ENCODE measurements at regions not wholly inside any gene's neighbourhood (a gene's known extent, or its start where the extent isn't known, plus 50 kb on each side); places are given as distances from the start of the nearest gene placed in this dataset.

DNA sequence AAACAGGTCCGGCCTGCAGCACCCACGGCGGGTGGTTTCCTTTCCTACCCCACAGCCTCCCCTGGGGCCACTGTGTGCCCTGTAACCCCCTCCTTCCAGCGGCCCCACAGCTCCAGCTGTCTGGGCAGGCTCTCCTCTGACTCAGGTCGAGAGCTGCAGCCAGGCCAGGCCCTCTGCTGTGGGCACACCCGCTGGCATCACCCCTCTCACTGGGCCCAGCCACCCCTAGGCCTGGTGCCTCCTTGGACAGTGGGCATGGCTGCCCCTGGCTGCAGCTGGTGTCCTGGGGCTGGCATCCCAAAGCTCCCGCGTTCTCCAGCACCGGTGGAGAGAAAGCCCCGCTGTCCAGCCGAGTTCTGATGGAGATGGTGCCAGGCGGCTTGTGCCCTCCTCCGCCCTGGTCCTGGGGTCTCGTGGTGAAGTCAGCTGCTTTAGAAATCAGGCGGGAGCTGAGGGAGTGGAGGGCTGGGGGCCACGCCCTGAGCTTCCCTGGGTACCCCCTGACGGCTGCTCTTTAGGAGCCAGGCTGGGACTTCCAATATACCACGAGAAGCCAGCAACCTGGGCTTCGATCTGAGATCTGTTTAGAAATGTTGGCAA, 114.9 kb downstream of the KIF26A start:
- Mint-ChIP-seq H3K27ac (peak overlapping the region in 1 of 10 donors; percentile 15), H3K9me3 (no peaks in the 10 kb centered on the region), H3K4me3 (no peak overlapping the region), H3K27me3 (peaks cover 18 to 38% (median 22%) of the 10 kb centered on the region in 5 donors), H3K36me3 (no peaks in the 10 kb centered on the region), H3K4me1 (peaks cover 0 to 2% (median 0%) of the 10 kb centered on the region in 4 donors)
- ATAC-seq (no peak), DNase-seq (peak in 1 of 10 donors; percentile 15)
- POLR2A ChIA-PET = no interaction called here

GRCh38 chr14:104253901-104254353, 115.5 kb downstream of the KIF26A start:
- POLR2A ChIA-PET = no interaction called here
- DNase-seq = no peak
- H3K4me1 Mint-ChIP-seq = peaks cover 0 to 2% (median 0%) of the 10 kb centered on the region in 4 donors
- ATAC-seq = no peak
- no peak overlapping the region for H3K27ac Mint-ChIP-seq
- no peak overlapping the region for H3K4me3 Mint-ChIP-seq
- H3K27me3 Mint-ChIP-seq = peaks cover 19 to 40% (median 24%) of the 10 kb centered on the region in 5 donors
- no peaks in the 10 kb centered on the region for H3K36me3 Mint-ChIP-seq
- H3K9me3 Mint-ChIP-seq = peaks cover 0 to under 1% (median 0%) of the 10 kb centered on the region in 9 donors

DNA sequence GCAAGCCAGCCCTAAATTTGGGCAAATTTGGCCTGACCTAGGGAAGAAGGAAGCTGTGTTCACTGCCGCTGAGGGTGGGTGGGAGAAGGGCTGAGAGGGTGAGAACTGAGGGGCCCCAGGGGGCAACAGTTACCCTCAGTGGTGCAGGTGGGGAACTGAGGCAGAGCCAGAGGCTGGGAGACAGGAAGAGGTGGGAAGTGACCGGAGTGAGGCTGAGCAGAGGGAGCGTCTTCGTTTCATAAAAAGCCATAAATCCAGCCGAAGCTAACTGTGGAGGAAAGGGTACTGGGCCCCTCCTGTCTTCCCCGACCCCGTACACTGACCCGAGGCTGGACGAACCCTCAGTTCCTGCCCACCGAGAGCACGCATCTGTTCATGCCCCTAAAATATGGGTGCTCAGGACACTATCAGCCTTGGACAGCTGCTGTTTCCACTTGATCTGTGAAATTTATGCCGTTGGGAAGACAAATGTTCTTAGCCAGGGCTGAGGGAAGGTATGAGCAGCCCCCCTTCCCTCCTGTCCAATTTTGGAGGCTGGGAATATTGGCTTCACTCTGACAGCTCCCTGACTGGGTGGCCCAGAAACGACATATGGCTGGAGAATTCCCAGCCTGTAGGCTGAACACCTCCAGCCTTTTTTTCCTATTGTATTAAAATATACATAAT, 116.5 kb downstream of the KIF26A start:
- H3K27ac Mint-ChIP-seq = peak overlapping the region in 1 of 10 donors; percentile 24
- no peak for DNase-seq
- peaks cover 0 to 6% (median 0%) of the 10 kb centered on the region in 3 donors for H3K36me3 Mint-ChIP-seq
- no peak for ATAC-seq
- POLR2A ChIA-PET = no interaction called here
- H3K27me3 Mint-ChIP-seq = peaks cover 19 to 40% (median 28%) of the 10 kb centered on the region in 5 donors
- H3K4me3 Mint-ChIP-seq = no peak overlapping the region
- peaks cover 0 to 2% (median 0%) of the 10 kb centered on the region in 4 donors for H3K4me1 Mint-ChIP-seq
- peaks cover 0 to 9% (median 0%) of the 10 kb centered on the region in 9 donors for H3K9me3 Mint-ChIP-seq

DNA sequence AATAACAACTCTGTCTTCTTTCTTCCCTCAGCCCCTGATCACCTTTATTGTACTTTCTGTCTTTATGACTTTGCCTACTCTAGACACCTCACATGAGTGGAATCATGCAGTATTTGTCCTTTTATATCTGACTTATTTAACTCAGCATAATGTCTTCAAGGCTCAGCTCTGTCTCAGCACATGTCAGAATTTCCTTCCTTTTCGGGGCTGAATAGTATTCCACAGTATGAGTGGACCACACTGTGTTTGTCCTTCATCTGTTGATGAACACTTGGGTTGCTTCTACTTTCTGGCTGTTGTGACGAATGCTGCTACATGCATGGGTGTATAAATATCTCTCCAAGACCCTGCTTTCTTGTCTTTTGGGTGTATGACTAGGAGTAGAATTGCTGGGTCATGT, 117.6 kb downstream of the KIF26A start:
- Mint-ChIP-seq H3K9me3 (peaks cover 0 to 20% (median 7%) of the 10 kb centered on the region in 9 donors), H3K4me3 (no peak overlapping the region), H3K27ac (no peak overlapping the region), H3K4me1 (peaks cover 0 to 2% (median 0%) of the 10 kb centered on the region in 4 donors), H3K27me3 (peaks cover 19 to 40% (median 31%) of the 10 kb centered on the region in 5 donors), H3K36me3 (peaks cover 0 to 10% (median 6%) of the 10 kb centered on the region in 3 donors)
- ATAC-seq (no peak), DNase-seq (no peak)
- POLR2A ChIA-PET = no interaction called here

- no peak for ATAC-seq
- Mint-ChIP-seq H3K27me3 (peaks cover 5 to 17% (median 13%) of the 10 kb centered on the region in 5 donors), H3K4me1 (peaks cover 0 to 6% (median 2%) of the 10 kb centered on the region in 4 donors), H3K36me3 (peaks cover 0 to 16% (median 8%) of the 10 kb centered on the region in 3 donors), H3K27ac (no peak overlapping the region), H3K4me3 (peak overlapping the region in 1 of 10 donors; percentile 38), H3K9me3 (peaks cover 0 to 30% (median 10%) of the 10 kb centered on the region in 9 donors)
- peak in 2 of 10 donors; percentile 14 to 60 for DNase-seq
- POLR2A ChIA-PET = no interaction called here
Observed at GRCh38 chr14:104262515-104263514, 124.4 kb downstream of the KIF26A start.

DNA sequence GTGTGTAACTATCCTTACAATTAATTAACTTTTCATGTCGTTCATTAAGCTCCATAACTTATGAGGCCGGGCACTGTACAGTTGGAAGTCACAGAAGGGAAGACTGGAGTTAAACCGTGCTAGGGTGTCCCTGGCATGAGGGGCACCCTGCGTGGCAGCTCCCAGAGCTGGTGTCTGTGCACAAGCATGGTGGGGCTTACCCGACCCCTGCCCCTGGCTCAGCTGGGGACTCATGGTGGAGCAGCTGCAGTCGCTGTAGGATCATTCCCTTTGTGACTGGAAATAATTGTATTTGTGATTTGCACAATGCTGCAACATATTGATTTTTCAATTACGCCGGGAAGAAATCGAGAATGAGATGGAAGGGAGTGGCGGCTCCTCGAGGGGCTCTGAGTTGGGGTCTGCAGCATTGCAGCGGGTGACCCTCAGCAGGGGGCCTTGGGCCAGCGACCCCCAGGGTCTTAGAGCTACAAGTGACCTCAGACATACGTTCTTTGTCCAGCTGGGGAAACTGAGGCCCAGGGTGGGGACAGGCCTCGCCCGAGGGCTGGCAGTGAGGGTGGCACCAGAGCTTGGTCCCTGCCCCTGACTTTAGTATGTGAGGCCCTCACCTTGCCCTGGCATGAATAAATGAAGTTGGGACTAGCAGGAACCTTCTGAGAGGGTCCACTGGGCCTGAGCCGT, 125.4 kb downstream of the KIF26A start:
- Mint-ChIP-seq H3K4me3 (no peak overlapping the region), H3K27me3 (peaks cover 0 to 12% (median 7%) of the 10 kb centered on the region in 5 donors), H3K27ac (no peak overlapping the region), H3K36me3 (peaks cover 0 to 16% (median 8%) of the 10 kb centered on the region in 3 donors), H3K9me3 (peaks cover 0 to 30% (median 10%) of the 10 kb centered on the region in 9 donors), H3K4me1 (peaks cover 0 to 10% (median 4%) of the 10 kb centered on the region in 4 donors)
- DNase-seq (no peak), ATAC-seq (no peak)
- POLR2A ChIA-PET = no interaction called here

DNA sequence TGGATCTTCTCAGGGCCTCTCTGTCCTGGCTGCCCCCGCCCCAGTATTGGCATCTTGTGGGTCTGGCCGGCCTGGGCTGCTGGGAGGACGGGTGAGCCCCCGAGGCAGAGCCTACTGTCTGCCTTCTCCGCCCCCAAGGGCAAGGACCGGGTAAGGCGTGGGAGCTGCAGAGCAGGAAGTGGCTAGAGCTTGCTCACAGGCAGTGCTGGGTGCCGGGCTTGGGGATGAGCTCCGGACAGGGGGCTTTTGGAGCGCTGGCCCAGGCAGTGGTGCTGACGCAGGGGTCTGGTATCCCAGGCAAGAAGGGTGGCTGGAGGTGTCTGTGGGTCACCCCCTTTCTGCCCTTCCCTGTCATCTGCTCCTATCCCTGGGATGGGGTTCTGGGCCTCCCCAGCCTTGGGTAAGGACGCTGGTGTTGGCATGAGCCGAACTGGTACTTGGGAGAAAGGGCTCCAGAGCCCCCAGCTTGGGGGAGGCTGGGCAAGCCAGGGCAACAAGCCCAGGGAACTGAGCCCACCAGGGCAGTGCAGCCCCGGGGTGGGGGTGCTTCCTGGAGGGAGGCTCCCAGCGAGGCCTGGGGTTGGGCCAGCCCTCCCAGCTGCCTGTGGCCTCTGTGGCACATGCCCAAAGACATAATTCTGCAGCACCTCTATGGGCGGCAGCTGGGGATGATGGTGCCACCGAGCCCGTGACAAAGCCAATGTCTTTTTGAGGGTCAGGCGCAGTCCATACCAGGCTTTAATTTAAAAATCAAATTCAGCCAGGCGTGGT, 126.3 kb downstream of the KIF26A start:
- peaks cover 0 to 21% (median 10%) of the 10 kb centered on the region in 9 donors for H3K9me3 Mint-ChIP-seq
- DNase-seq (peak in 2 of 10 donors; percentile 16 to 31), ATAC-seq (no peak)
- no peak overlapping the region for H3K4me3 Mint-ChIP-seq
- peaks cover 1 to 10% (median 4%) of the 10 kb centered on the region in 4 donors for H3K4me1 Mint-ChIP-seq
- H3K27me3 Mint-ChIP-seq = peaks cover 0 to 10% (median 2%) of the 10 kb centered on the region in 5 donors
- POLR2A ChIA-PET = no interaction called here
- peaks cover 0 to 10% (median 8%) of the 10 kb centered on the region in 3 donors for H3K36me3 Mint-ChIP-seq
- no peak overlapping the region for H3K27ac Mint-ChIP-seq

- peaks cover 0 to 5% (median 1%) of the 10 kb centered on the region in 3 donors for H3K36me3 Mint-ChIP-seq
- no peak overlapping the region for H3K4me3 Mint-ChIP-seq
- H3K9me3 Mint-ChIP-seq = peaks cover 0 to 9% (median 5%) of the 10 kb centered on the region in 9 donors
- H3K27ac Mint-ChIP-seq = no peak overlapping the region
- peaks cover 1 to 10% (median 4%) of the 10 kb centered on the region in 4 donors for H3K4me1 Mint-ChIP-seq
- POLR2A ChIA-PET = no interaction called here
- peaks cover 0 to 8% (median 0%) of the 10 kb centered on the region in 5 donors for H3K27me3 Mint-ChIP-seq
- ATAC-seq = no peak
- no peak for DNase-seq
Observed at GRCh38 chr14:104265918-104266630, 127.7 kb downstream of the KIF26A start.

GRCh38 chr14:104266631-104267575, 128.5 kb downstream of the KIF26A start:
- Mint-ChIP-seq H3K4me1 (peaks cover 1 to 10% (median 4%) of the 10 kb centered on the region in 4 donors), H3K27ac (peak overlapping the region in 2 of 10 donors; percentile 20 to 65), H3K36me3 (no peaks in the 10 kb centered on the region), H3K9me3 (peaks cover 0 to 3% (median 0%) of the 10 kb centered on the region in 9 donors), H3K27me3 (peaks cover 0 to 8% (median 0%) of the 10 kb centered on the region in 5 donors), H3K4me3 (no peak overlapping the region)
- ATAC-seq (no peak), DNase-seq (peak in 1 of 10 donors; percentile 35)
- POLR2A ChIA-PET = no interaction called here

GRCh38 chr14:104267895-104268294, 129.5 kb downstream of the KIF26A start:
- Mint-ChIP-seq H3K4me3 (peak overlapping the region in 8 of 10 donors; percentile 50 to 74 (median 62)), H3K4me1 (peaks cover 1 to 10% (median 4%) of the 10 kb centered on the region in 4 donors), H3K27ac (peak overlapping the region in 2 of 10 donors; percentile 38 to 71), H3K27me3 (peaks cover 0 to 8% (median 0%) of the 10 kb centered on the region in 5 donors), H3K36me3 (no peaks in the 10 kb centered on the region), H3K9me3 (peaks cover 0 to 3% (median 0%) of the 10 kb centered on the region in 9 donors)
- no peak for DNase-seq
- POLR2A ChIA-PET = no interaction called here
- no peak for ATAC-seq

Data from naive thymus-derived CD8-positive, alpha-beta T cell (primary cell).